Ascending aorta (tissue), 2 donors: ENCODE measurements at regions not wholly inside any gene's neighbourhood (a gene's known extent, or its start where the extent isn't known, plus 50 kb on each side); places are given as distances from the start of the nearest gene placed in this dataset.
"Not testable (repeated sequence)": the region's sequence is repeated elsewhere in the genome, so short reads cannot be mapped to it uniquely, and the experiment has no call there.

ENCODE experiments used
- DNase-seq, 2 donors: peaks; one replicate each; pipeline ENCODE4 v3.0.0-alpha.2; 2019; ENCODE audit warnings: low spot score in 2 of 2
- H3K27ac ChIP-seq, 2 donors: fragments of 200-600 bp; sonication (generic); one replicate each; pipeline ENCODE4 v1.5.1; 2016 to 2017; ENCODE audit warnings: mild to moderate bottlenecking in 1 of 2
- H3K27me3 ChIP-seq: fragments of 200-600 bp; sonication (generic); one replicate; pipeline ENCODE4 v1.5.1; 2017
- H3K36me3 ChIP-seq, 2 donors: fragments of 200-600 bp; sonication (generic); one replicate each; pipeline ENCODE4 v1.5.1; 2016
- H3K4me1 ChIP-seq, 2 donors: fragments of 200-600 bp; sonication (generic); one replicate each; pipeline ENCODE4 v1.5.1; 2016 to 2017; ENCODE audit warnings: mild to moderate bottlenecking in 1 of 2
- H3K4me3 ChIP-seq, 2 donors: fragments of 200-600 bp; sonication (generic); one replicate each; pipeline ENCODE4 v1.5.1; 2016 to 2017; ENCODE audit warnings: mild to moderate bottlenecking in 1 of 2
- H3K9me3 ChIP-seq, 2 donors: fragments of 200-600 bp; sonication (generic); one replicate each; pipeline ENCODE4 v1.5.1; 2016
- intact Hi-C: fragments of 100-400 bp; cut with DNase I; formaldehyde crosslinking; loops from one replicate; pipeline ENCODE4 v1.15.1; 2023
- TF ChIP-seq, protein P1 (sequence below), 3 experiments: fragments of 200-600 bp in 2 of 3; fragments of 450-650 bp in 1 of 3; sonication (generic) in 2 of 3; IDR thresholded peaks; one replicate each; pipeline ENCODE4 v1.5.1; 2016 to 2019; ENCODE audit warnings: antibody characterized with exemption in 3 of 3, mild to moderate bottlenecking in 1 of 3, moderate library complexity in 1 of 3

DNA sequence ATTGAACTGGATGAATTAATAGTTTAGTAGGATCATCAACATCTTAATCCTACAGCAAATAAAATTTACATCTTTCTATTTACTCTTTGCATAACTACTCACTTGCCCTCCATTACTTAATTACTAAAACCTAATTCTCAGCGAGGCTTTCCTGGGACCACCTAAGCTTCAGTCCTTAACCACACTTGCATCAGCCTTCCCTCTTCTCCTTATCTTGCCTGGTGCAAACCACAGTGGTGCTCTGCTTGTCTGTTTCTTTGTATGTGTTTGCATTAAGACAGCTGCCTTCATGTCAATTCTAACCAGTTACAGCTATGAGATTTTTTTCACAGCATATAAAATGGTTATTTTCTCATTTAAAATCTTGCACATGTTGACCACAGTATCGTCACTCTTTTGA is 72.6 kb upstream of the ZNF92 start:
- TF ChIP-seq, protein P1, sequence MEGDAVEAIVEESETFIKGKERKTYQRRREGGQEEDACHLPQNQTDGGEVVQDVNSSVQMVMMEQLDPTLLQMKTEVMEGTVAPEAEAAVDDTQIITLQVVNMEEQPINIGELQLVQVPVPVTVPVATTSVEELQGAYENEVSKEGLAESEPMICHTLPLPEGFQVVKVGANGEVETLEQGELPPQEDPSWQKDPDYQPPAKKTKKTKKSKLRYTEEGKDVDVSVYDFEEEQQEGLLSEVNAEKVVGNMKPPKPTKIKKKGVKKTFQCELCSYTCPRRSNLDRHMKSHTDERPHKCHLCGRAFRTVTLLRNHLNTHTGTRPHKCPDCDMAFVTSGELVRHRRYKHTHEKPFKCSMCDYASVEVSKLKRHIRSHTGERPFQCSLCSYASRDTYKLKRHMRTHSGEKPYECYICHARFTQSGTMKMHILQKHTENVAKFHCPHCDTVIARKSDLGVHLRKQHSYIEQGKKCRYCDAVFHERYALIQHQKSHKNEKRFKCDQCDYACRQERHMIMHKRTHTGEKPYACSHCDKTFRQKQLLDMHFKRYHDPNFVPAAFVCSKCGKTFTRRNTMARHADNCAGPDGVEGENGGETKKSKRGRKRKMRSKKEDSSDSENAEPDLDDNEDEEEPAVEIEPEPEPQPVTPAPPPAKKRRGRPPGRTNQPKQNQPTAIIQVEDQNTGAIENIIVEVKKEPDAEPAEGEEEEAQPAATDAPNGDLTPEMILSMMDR (IDR thresholded peaks at IDR 0.05) = no peak
- H3K27ac ChIP-seq = no peak overlapping the region
- no peaks in the 10 kb centered on the region for H3K36me3 ChIP-seq
- DNase-seq = no peak
- intact Hi-C loops = no loop called here
- H3K27me3 ChIP-seq = no peaks in the 10 kb centered on the region
- no peaks in the 10 kb centered on the region for H3K9me3 ChIP-seq
- H3K4me3 ChIP-seq = no peak overlapping the region
- no peaks in the 10 kb centered on the region for H3K4me1 ChIP-seq

DNA sequence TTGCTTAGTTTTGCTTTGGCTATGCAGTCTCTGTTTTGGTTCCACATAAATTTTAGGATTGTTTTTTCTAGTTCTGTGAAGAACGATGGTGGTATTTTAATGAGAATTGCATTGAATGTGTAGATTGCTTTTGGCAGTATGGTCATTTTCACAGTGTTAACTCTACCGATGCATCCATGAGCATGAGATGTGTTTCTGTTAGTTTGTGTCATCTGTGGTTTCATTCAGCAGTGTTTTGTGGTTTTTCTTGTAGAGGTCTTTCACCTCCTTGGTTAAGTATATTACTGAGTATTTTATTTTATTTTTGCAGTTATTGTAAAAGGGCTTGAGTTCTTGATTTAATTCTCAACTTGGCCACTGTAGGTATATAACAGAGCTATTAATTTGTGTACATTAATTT is 78.2 kb upstream of the ZNF92 start:
- intact Hi-C loops = no loop called here
- DNase-seq = no peak
- no peaks in the 10 kb centered on the region for H3K4me1 ChIP-seq
- H3K4me3 ChIP-seq = no peak overlapping the region
- no peaks in the 10 kb centered on the region for H3K9me3 ChIP-seq
- no peaks in the 10 kb centered on the region for H3K36me3 ChIP-seq
- H3K27me3 ChIP-seq = no peaks in the 10 kb centered on the region
- TF ChIP-seq, protein P1 (IDR thresholded peaks at IDR 0.05) = no peak
- no peak overlapping the region for H3K27ac ChIP-seq

GRCh38 chr7:65290340-65290739 is 83.3 kb upstream of the ZNF92 start:
- H3K36me3 ChIP-seq, DNase-seq, H3K4me3 ChIP-seq, H3K27me3 ChIP-seq, intact Hi-C loops, H3K27ac ChIP-seq, H3K4me1 ChIP-seq, H3K9me3 ChIP-seq: not testable (repeated sequence)

- TF ChIP-seq, protein P1 (IDR thresholded peaks at IDR 0.05) = no peak
- Histone ChIP-seq H3K27me3 (no peaks in the 10 kb centered on the region), H3K4me1 (no peaks in the 10 kb centered on the region), H3K9me3 (no peaks in the 10 kb centered on the region), H3K4me3 (no peak overlapping the region), H3K27ac (no peak overlapping the region), H3K36me3 (no peaks in the 10 kb centered on the region)
- no peak for DNase-seq
- intact Hi-C loops = no loop called here
Observed at GRCh38 chr7:65287023-65287422, 86.6 kb upstream of the ZNF92 start.

GRCh38 chr7:65285906-65286864 is 87.5 kb upstream of the ZNF92 start:
- Histone ChIP-seq H3K36me3 (no peaks in the 10 kb centered on the region), H3K4me3 (no peak overlapping the region), H3K4me1 (no peaks in the 10 kb centered on the region), H3K27me3 (no peaks in the 10 kb centered on the region), H3K9me3 (no peaks in the 10 kb centered on the region), H3K27ac (no peak overlapping the region)
- TF ChIP-seq, protein P1 (IDR thresholded peaks at IDR 0.05) = no peak
- intact Hi-C loops = no loop called here
- no peak for DNase-seq

- DNase-seq, H3K27me3 ChIP-seq, H3K4me1 ChIP-seq, intact Hi-C loops, H3K36me3 ChIP-seq, H3K4me3 ChIP-seq, H3K9me3 ChIP-seq, H3K27ac ChIP-seq: not testable (repeated sequence)
Observed at GRCh38 chr7:65285241-65285640, 88.4 kb upstream of the ZNF92 start.
